GM12878 (cell line): ENCODE measurements at regions not wholly inside any gene's neighbourhood (a gene's known extent, or its start where the extent isn't known, plus 50 kb on each side); places are given as distances from the start of the nearest gene placed in this dataset.

Source experiments
- CBX3 ChIP-seq: fragments of 200-600 bp; sonication (generic); IDR thresholded peaks from 2 replicates; pipeline ENCODE4 v1.6.1; 2016; ENCODE audit warnings: low read depth, borderline replicate concordance
- CEBPZ ChIP-seq: fragments of 150-350 bp; IDR thresholded peaks from 2 replicates; pipeline ENCODE4 v1.6.1; 2016; ENCODE audit warnings: low read depth, low read length
- EED ChIP-seq: sonication (generic); IDR thresholded peaks from 2 replicates; pipeline ENCODE4 v1.6.1; 2016; ENCODE audit warnings: antibody characterized with exemption, low read depth
- NR2C1 ChIP-seq: fragments of 450-650 bp; IDR thresholded peaks from 2 replicates; pipeline ENCODE4 v1.6.1; 2017; ENCODE audit warnings: antibody characterized with exemption, mild to moderate bottlenecking, moderate library complexity
- POLR2AphosphoS5 ChIP-seq: IDR thresholded peaks from 2 replicates; pipeline ENCODE4 v1.6.1; 2011; ENCODE audit warnings: mild to moderate bottlenecking, low read length, inconsistent platforms
- STAT3 ChIP-seq: IDR thresholded peaks from 2 replicates; pipeline ENCODE4 v1.6.1; 2011; ENCODE audit warnings: low read depth, low read length, improper control_type of control experiment
- SUPT20H ChIP-seq: IDR thresholded peaks from 2 replicates; pipeline ENCODE4 v1.6.1; 2011; ENCODE audit warnings: low read depth, mild to moderate bottlenecking, low read length, moderate library complexity, borderline replicate concordance; ENCODE audit not compliant: control insufficient read depth
- TF ChIP-seq, protein P1 (sequence below): IDR thresholded peaks from 2 replicates; pipeline ENCODE4 v1.6.1; 2011; ENCODE audit warnings: mild to moderate bottlenecking, low read depth, low read length, moderate library complexity; ENCODE audit not compliant: insufficient replicate concordance
- TF ChIP-seq, protein P2 (sequence below): IDR thresholded peaks from 2 replicates; pipeline ENCODE4 v1.6.1; 2012; ENCODE audit warnings: low read depth, low read length, improper control_type of control experiment

- TF ChIP-seq CEBPZ = no peak
- no peak for TF ChIP-seq EED
- no peak for TF ChIP-seq SUPT20H
- TF ChIP-seq, protein P1, sequence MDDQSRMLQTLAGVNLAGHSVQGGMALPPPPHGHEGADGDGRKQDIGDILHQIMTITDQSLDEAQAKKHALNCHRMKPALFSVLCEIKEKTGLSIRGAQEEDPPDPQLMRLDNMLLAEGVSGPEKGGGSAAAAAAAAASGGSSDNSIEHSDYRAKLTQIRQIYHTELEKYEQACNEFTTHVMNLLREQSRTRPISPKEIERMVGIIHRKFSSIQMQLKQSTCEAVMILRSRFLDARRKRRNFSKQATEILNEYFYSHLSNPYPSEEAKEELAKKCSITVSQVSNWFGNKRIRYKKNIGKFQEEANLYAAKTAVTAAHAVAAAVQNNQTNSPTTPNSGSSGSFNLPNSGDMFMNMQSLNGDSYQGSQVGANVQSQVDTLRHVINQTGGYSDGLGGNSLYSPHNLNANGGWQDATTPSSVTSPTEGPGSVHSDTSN = no peak
- TF ChIP-seq STAT3 = no peak
- TF ChIP-seq NR2C1 = no peak
- TF ChIP-seq CBX3 = no peak
- no peak for TF ChIP-seq POLR2AphosphoS5
- TF ChIP-seq, protein P2, sequence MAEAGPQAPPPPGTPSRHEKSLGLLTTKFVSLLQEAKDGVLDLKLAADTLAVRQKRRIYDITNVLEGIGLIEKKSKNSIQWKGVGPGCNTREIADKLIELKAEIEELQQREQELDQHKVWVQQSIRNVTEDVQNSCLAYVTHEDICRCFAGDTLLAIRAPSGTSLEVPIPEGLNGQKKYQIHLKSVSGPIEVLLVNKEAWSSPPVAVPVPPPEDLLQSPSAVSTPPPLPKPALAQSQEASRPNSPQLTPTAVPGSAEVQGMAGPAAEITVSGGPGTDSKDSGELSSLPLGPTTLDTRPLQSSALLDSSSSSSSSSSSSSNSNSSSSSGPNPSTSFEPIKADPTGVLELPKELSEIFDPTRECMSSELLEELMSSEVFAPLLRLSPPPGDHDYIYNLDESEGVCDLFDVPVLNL = no peak
Observed at GRCh38 chr16:5837007-5837670, 739.5 kb upstream of the EEF2KMT start (continued).
